ENCODE measurements at regions not wholly inside any gene's neighbourhood (a gene's known extent, or its start where the extent isn't known, plus 50 kb on each side); places are given as distances from the start of the nearest gene placed in this dataset.

- TF ChIP-seq TEAD4 (IDR thresholded peaks at IDR 0.05) = no peak
- no peak for TF ChIP-seq YY1 (IDR thresholded peaks at IDR 0.05; ENCODE audit: low read depth)
- no peak for TF ChIP-seq TAF1 (IDR thresholded peaks at IDR 0.05; ENCODE audit: low read depth)
- TF ChIP-seq EP300 (IDR thresholded peaks at IDR 0.05; ENCODE audit: borderline replicate concordance) = no peak
- TF ChIP-seq USF1 (IDR thresholded peaks at IDR 0.05) = no peak
- TF ChIP-seq MAX (IDR thresholded peaks at IDR 0.05) = no peak
- no peak for TF ChIP-seq TCF12 (IDR thresholded peaks at IDR 0.05; ENCODE audit: low read depth)
- no peak for TF ChIP-seq CEBPB (IDR thresholded peaks at IDR 0.05)
- TF ChIP-seq EGR1 (IDR thresholded peaks at IDR 0.05) = no peak
Observed at GRCh38 chr5:78726571-78726970, 78.0 kb upstream of the LHFPL2 start.
